HCT116 (cell line): ENCODE measurements at regions not wholly inside any gene's neighbourhood (a gene's known extent, or its start where the extent isn't known, plus 50 kb on each side); places are given as distances from the start of the nearest gene placed in this dataset.

Experiments used
- ELF1 ChIP-seq: IDR thresholded peaks from 2 replicates; pipeline ENCODE4 v1.6.1; 2012; ENCODE audit warnings: low read depth, borderline replicate concordance
- EZH2 ChIP-seq: fragments of 200-600 bp; sonication (generic); IDR thresholded peaks from 2 replicates; pipeline ENCODE4 v1.6.1; 2017; ENCODE audit warnings: antibody characterized with exemption, mixed run types
- FOSL1 ChIP-seq: IDR thresholded peaks from 2 replicates; pipeline ENCODE4 v1.6.1; 2012; ENCODE audit warnings: low read depth
- ZNF274 ChIP-seq: fragments of 200-500 bp; sonication (Bioruptor generic); IDR thresholded peaks from 2 replicates; pipeline ENCODE4 v1.6.1; 2014; ENCODE audit warnings: mild to moderate bottlenecking, low read depth, low read length, inconsistent platforms
- TF ChIP-seq, protein P1 (sequence below): IDR thresholded peaks from 2 replicates; pipeline ENCODE4 v1.6.1; 2012
- TF ChIP-seq, protein P2 (sequence below): IDR thresholded peaks from 2 replicates; pipeline ENCODE4 v1.6.1; 2012; ENCODE audit warnings: low read depth
- TF ChIP-seq, protein P3 (sequence below), 3 experiments: fragments of 200-600 bp in 1 of 3; sonication (generic) in 1 of 3; IDR thresholded peaks in 2 of 3; conservative IDR thresholded peaks in 1 of 3; 2 replicates each; pipeline ENCODE4 v1.5.1; 2012 to 2017; ENCODE audit warnings: low read depth in 2 of 3, low read length in 2 of 3, antibody characterized with exemption in 1 of 3, borderline replicate concordance in 1 of 3, control low read depth in 1 of 3, mild to moderate bottlenecking in 1 of 3, mixed read lengths in 1 of 3, mixed run types in 1 of 3, moderate library complexity in 1 of 3; ENCODE audit not compliant: insufficient read depth in 1 of 3

- TF ChIP-seq EZH2 (no peak), FOSL1 (no peak), ELF1 (no peak), ZNF274 (no peak)
- TF ChIP-seq, protein P1, sequence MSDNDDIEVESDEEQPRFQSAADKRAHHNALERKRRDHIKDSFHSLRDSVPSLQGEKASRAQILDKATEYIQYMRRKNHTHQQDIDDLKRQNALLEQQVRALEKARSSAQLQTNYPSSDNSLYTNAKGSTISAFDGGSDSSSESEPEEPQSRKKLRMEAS = no peak
- TF ChIP-seq, protein P2, sequence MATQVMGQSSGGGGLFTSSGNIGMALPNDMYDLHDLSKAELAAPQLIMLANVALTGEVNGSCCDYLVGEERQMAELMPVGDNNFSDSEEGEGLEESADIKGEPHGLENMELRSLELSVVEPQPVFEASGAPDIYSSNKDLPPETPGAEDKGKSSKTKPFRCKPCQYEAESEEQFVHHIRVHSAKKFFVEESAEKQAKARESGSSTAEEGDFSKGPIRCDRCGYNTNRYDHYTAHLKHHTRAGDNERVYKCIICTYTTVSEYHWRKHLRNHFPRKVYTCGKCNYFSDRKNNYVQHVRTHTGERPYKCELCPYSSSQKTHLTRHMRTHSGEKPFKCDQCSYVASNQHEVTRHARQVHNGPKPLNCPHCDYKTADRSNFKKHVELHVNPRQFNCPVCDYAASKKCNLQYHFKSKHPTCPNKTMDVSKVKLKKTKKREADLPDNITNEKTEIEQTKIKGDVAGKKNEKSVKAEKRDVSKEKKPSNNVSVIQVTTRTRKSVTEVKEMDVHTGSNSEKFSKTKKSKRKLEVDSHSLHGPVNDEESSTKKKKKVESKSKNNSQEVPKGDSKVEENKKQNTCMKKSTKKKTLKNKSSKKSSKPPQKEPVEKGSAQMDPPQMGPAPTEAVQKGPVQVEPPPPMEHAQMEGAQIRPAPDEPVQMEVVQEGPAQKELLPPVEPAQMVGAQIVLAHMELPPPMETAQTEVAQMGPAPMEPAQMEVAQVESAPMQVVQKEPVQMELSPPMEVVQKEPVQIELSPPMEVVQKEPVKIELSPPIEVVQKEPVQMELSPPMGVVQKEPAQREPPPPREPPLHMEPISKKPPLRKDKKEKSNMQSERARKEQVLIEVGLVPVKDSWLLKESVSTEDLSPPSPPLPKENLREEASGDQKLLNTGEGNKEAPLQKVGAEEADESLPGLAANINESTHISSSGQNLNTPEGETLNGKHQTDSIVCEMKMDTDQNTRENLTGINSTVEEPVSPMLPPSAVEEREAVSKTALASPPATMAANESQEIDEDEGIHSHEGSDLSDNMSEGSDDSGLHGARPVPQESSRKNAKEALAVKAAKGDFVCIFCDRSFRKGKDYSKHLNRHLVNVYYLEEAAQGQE = no peak
- TF ChIP-seq, protein P3, sequence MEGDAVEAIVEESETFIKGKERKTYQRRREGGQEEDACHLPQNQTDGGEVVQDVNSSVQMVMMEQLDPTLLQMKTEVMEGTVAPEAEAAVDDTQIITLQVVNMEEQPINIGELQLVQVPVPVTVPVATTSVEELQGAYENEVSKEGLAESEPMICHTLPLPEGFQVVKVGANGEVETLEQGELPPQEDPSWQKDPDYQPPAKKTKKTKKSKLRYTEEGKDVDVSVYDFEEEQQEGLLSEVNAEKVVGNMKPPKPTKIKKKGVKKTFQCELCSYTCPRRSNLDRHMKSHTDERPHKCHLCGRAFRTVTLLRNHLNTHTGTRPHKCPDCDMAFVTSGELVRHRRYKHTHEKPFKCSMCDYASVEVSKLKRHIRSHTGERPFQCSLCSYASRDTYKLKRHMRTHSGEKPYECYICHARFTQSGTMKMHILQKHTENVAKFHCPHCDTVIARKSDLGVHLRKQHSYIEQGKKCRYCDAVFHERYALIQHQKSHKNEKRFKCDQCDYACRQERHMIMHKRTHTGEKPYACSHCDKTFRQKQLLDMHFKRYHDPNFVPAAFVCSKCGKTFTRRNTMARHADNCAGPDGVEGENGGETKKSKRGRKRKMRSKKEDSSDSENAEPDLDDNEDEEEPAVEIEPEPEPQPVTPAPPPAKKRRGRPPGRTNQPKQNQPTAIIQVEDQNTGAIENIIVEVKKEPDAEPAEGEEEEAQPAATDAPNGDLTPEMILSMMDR (IDR thresholded peaks at IDR 0.05 in 2 of 3, conservative IDR thresholded peaks at IDR 0.05 in 1 of 3; ENCODE audit: borderline replicate concordance in 1 of 3, insufficient read depth in 1 of 3, low read depth in 2 of 3, low read length in 2 of 3) = no peak
These were observed 318.7 kb upstream of the LMCD1 start for GRCh38 chr3:8182904-8183303.
